Uterus (tissue), 2 donors: ENCODE measurements at regions not wholly inside any gene's neighbourhood (a gene's known extent, or its start where the extent isn't known, plus 50 kb on each side); places are given as distances from the start of the nearest gene placed in this dataset.

Source experiments
- CTCF ChIP-seq, 4 experiments: fragments of 200-600 bp in 2 of 4; fragments of 450-650 bp in 2 of 4; sonication (generic) in 2 of 4; IDR thresholded peaks; one replicate each; pipeline ENCODE4 v1.5.1; 2016 to 2019; ENCODE audit warnings: antibody characterized with exemption in 4 of 4, mild to moderate bottlenecking in 2 of 4, moderate library complexity in 1 of 4
- POLR2A ChIP-seq, 2 donors: fragments of 450-650 bp; IDR thresholded peaks; one replicate each; pipeline ENCODE4 v1.6.1; 2016; ENCODE audit warnings: antibody characterized with exemption in 2 of 2, mild to moderate bottlenecking in 1 of 2, moderate library complexity in 1 of 2

- TF ChIP-seq CTCF (IDR thresholded peaks at IDR 0.05) (no peak), POLR2A (IDR thresholded peaks at IDR 0.05) (no peak)
These were observed 169.4 kb upstream of the BDNF start for GRCh38 chr11:27869701-27870100.
